ENCODE measurements at regions not wholly inside any gene's neighbourhood (a gene's known extent, or its start where the extent isn't known, plus 50 kb on each side); places are given as distances from the start of the nearest gene placed in this dataset.

DNA sequence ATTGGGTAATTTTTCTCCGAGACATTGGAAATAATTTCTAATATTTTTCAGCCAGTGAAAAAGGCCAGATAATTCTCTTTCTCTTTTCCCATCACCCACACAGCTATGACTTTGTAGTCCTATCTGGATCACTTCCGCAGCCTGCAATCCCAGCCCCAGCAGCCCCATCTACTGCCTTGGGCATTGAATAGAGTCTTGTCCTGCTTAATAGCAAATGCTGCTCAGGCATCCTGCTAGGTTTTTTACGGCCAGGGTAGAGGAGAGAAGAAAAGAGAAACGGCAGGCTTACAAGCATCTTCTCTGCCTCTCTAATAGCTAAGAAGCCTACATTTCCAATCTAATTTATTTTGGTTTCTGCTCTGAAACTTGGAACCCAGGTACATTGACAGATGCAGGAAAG lies 154.3 kb upstream of the B3GAT1 start:
- TF ChIP-seq, protein P1, sequence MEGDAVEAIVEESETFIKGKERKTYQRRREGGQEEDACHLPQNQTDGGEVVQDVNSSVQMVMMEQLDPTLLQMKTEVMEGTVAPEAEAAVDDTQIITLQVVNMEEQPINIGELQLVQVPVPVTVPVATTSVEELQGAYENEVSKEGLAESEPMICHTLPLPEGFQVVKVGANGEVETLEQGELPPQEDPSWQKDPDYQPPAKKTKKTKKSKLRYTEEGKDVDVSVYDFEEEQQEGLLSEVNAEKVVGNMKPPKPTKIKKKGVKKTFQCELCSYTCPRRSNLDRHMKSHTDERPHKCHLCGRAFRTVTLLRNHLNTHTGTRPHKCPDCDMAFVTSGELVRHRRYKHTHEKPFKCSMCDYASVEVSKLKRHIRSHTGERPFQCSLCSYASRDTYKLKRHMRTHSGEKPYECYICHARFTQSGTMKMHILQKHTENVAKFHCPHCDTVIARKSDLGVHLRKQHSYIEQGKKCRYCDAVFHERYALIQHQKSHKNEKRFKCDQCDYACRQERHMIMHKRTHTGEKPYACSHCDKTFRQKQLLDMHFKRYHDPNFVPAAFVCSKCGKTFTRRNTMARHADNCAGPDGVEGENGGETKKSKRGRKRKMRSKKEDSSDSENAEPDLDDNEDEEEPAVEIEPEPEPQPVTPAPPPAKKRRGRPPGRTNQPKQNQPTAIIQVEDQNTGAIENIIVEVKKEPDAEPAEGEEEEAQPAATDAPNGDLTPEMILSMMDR (IDR thresholded peaks at IDR 0.05; ENCODE audit: insufficient read depth, low read length, poor library complexity, severe bottlenecking) = no peak
- Histone ChIP-seq H3K27me3 (replicated peaks; ENCODE audit: control insufficient read depth, insufficient read depth, low read length) (no peaks in the 10 kb centered on the region; the same call in 1 of the 2 replicates), H3K36me3 (ENCODE audit: control insufficient read depth, insufficient read depth, low read length) (no peaks in the 10 kb centered on the region), H3K4me3 (replicated peaks; ENCODE audit: low read depth, low read length) (no peak overlapping the region)
- no peak for DNase-seq (ENCODE audit: extremely low read depth, insufficient read length)

DNA sequence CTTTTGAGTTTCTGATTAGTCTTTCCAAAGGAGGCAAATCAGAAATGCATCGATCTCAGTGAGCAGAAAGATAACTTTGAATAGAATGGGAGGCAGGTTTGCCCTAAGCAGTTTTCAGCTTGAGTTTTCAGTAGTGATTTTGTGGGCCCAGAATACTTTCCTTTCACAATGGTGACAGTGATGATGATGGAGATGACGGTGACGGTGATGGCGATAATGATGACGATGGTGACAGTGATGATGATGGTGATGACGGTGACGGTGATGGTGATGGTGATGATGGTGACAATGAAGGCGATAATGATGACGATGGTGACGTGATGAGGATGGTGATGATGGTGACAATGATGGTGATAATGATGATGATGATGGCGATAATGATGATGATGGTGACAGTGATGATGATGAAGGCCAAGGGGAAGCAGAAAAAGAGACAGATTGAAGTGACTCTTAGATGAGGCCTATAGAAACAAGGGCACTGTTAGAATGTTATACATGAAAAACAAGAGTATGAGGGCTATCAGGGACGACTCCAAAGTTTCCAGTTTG lies 153.4 kb upstream of the B3GAT1 start:
- DNase-seq (ENCODE audit: extremely low read depth, insufficient read length) = no peak
- Histone ChIP-seq H3K27me3 (replicated peaks; ENCODE audit: control insufficient read depth, insufficient read depth, low read length) (no peaks in the 10 kb centered on the region), H3K36me3 (ENCODE audit: control insufficient read depth, insufficient read depth, low read length) (no peaks in the 10 kb centered on the region), H3K4me3 (replicated peaks; ENCODE audit: low read depth, low read length) (no peak overlapping the region)
- TF ChIP-seq, protein P1 (IDR thresholded peaks at IDR 0.05; ENCODE audit: insufficient read depth, low read length, poor library complexity, severe bottlenecking) = no peak

DNA sequence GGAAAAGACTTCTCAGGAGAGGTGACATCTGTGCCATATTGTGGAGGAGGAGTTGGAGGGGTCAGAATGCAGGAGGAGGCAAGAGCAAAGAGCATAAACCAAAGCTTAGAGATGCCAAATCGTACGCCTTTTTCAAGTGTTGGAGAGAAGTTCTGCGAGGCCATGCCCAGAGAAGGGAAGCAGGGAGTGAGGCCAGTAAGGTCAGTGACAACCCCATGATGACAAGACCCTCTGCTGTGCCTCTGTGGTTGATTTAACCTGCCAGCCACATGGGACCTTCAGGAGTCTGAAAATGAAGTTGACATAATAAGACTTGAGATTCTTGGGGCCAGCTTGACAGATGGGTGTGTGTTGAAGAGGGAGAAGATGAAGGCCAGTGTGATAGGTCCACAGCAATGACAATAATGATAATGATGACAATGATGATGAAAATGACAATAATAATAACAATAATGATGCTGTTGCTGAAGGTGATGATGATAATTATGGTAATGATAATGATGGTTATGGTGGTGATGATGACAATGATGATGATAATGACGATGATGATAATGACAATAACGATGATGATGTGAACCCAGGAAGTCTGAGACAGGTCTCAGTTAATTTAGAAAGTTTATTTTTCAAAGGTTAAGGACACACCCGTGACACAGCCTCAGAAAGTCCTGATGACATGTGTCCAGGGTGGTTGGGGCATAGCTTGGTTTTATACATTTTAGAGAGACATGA lies 152.6 kb upstream of the B3GAT1 start:
- Histone ChIP-seq H3K27me3 (replicated peaks; ENCODE audit: control insufficient read depth, insufficient read depth, low read length) (no peaks in the 10 kb centered on the region), H3K4me3 (replicated peaks; ENCODE audit: low read depth, low read length) (no peak overlapping the region), H3K36me3 (ENCODE audit: control insufficient read depth, insufficient read depth, low read length) (no peaks in the 10 kb centered on the region)
- TF ChIP-seq, protein P1 (IDR thresholded peaks at IDR 0.05; ENCODE audit: insufficient read depth, low read length, poor library complexity, severe bottlenecking) = no peak
- DNase-seq (ENCODE audit: extremely low read depth, insufficient read length) = no peak

GRCh38 chr11:134562941-134563471 lies 151.0 kb upstream of the B3GAT1 start:
- H3K27me3 ChIP-seq (replicated peaks; ENCODE audit: control insufficient read depth, insufficient read depth, low read length) = no peaks in the 10 kb centered on the region
- no peak overlapping the region for H3K4me3 ChIP-seq (replicated peaks; ENCODE audit: low read depth, low read length)
- TF ChIP-seq, protein P1 (IDR thresholded peaks at IDR 0.05; ENCODE audit: insufficient read depth, low read length, poor library complexity, severe bottlenecking) = no peak
- DNase-seq (ENCODE audit: extremely low read depth, insufficient read length) = no peak
- no peaks in the 10 kb centered on the region for H3K36me3 ChIP-seq (ENCODE audit: control insufficient read depth, insufficient read depth, low read length)

DNA sequence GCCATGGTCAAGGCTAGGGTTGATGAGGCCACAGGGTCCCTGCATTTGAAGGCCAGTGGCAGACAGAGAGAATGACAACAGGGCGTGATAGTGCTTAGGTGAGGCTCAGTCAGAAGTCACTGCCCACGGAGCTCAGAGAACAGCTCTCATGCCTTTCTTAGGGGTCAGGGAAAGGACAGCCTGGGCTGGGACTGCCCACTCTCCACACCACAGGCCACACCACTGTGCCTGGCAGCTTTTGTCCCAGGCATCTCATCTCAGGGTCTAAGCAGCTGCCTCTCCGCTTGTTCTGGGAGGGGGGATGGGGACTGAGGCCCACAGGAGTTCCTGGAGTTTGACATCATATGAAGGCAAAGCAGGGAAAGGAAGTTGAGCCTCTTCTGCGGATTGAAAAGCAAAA lies 150.2 kb upstream of the B3GAT1 start:
- no peak for DNase-seq (ENCODE audit: extremely low read depth, insufficient read length)
- TF ChIP-seq, protein P1 (IDR thresholded peaks at IDR 0.05; ENCODE audit: insufficient read depth, low read length, poor library complexity, severe bottlenecking) = no peak
- Histone ChIP-seq H3K4me3 (replicated peaks; ENCODE audit: low read depth, low read length) (no peak overlapping the region), H3K27me3 (replicated peaks; ENCODE audit: control insufficient read depth, insufficient read depth, low read length) (no peaks in the 10 kb centered on the region), H3K36me3 (ENCODE audit: control insufficient read depth, insufficient read depth, low read length) (no peaks in the 10 kb centered on the region)
